Lower leg skin (tissue), 3 donors: ENCODE measurements at regions not wholly inside any gene's neighbourhood (a gene's known extent, or its start where the extent isn't known, plus 50 kb on each side); places are given as distances from the start of the nearest gene placed in this dataset.

Source experiments
- POLR2A ChIP-seq, 2 donors: fragments of 450-650 bp; IDR thresholded peaks; one replicate each; pipeline ENCODE4 v1.6.1; 2016 to 2017; ENCODE audit warnings: antibody characterized with exemption in 2 of 2, mild to moderate bottlenecking in 1 of 2, moderate library complexity in 1 of 2
- TF ChIP-seq, protein P1 (sequence below), 3 donors: fragments of 450-650 bp; IDR thresholded peaks; one replicate each; pipeline ENCODE4 v1.5.1; 2016; ENCODE audit warnings: antibody characterized with exemption in 3 of 3, mild to moderate bottlenecking in 3 of 3, moderate library complexity in 2 of 3

DNA sequence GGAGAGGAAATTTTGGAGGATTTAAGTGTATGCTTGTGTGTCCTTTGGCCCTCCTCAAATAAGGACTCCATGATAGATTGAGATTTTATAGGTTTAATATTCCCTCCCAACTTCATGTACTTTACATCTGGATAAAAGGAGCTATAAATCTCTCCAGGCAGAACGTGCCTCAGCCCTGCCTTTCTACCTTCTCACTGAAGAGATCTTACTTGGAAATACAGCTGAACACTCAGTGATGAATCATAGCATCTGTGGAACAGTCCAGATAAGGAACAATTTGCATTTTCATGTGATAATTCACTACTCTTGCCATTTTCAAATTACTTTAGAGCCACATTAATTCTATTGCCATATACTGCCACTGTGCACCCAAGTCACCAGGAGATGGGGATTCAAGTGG is 364.6 kb upstream of the PODXL start:
- TF ChIP-seq, protein P1, sequence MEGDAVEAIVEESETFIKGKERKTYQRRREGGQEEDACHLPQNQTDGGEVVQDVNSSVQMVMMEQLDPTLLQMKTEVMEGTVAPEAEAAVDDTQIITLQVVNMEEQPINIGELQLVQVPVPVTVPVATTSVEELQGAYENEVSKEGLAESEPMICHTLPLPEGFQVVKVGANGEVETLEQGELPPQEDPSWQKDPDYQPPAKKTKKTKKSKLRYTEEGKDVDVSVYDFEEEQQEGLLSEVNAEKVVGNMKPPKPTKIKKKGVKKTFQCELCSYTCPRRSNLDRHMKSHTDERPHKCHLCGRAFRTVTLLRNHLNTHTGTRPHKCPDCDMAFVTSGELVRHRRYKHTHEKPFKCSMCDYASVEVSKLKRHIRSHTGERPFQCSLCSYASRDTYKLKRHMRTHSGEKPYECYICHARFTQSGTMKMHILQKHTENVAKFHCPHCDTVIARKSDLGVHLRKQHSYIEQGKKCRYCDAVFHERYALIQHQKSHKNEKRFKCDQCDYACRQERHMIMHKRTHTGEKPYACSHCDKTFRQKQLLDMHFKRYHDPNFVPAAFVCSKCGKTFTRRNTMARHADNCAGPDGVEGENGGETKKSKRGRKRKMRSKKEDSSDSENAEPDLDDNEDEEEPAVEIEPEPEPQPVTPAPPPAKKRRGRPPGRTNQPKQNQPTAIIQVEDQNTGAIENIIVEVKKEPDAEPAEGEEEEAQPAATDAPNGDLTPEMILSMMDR (IDR thresholded peaks at IDR 0.05), result no peak
- no peak for TF ChIP-seq POLR2A (IDR thresholded peaks at IDR 0.05)
